Superior temporal gyrus (tissue), 1 donor: ENCODE measurements at regions not wholly inside any gene's neighbourhood (a gene's known extent, or its start where the extent isn't known, plus 50 kb on each side); places are given as distances from the start of the nearest gene placed in this dataset.
A peak's percentile ranks its signal among the peaks of the same experiment; 100 is the strongest.
"Not testable (repeated sequence)": the region's sequence is repeated elsewhere in the genome, so short reads cannot be mapped to it uniquely, and the experiment has no call there.

Experiments
- DNase-seq: peaks from one replicate; pipeline ENCODE4 v3.0.0-alpha.2; 2016; ENCODE audit errors: extremely low spot score

DNA sequence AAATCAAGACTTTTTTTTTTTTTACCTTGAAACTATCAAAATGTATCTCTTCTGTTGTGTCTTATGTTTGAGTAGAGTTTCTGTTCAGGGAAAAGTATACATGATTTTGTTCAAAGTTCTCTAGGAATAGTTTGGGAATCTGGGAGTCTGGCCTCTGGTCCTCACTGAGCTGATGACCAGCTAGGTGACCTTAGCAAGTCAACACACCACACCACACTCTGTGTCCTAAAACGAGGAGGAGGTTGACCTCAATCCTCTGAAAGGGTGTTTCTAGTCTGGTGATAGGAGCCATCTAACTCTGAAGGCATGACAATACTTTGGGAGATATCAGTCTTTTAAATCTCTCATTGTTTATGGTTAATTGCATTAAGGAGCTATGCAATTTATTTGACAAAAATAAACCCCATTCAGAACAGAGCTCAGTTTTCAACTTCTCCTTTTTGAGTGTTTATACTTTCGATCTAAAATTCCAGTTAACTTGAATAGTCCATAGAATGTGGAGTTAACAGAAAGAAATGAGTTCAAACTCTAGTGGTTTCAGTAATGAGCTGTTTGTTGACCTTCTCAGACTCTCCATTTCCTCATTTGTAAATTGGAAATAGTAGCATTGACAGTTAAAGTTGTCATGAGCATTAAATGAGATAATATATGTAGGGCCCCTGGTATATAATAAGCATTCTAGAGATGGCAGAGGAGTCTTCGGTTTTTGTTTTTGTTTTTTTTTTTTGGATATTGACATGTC, 112.2 kb upstream of the LRRN1 start:
- no peak for DNase-seq

- no peak for DNase-seq
Measured at GRCh38 chr3:3685721-3686120, 113.5 kb upstream of the LRRN1 start.

DNA sequence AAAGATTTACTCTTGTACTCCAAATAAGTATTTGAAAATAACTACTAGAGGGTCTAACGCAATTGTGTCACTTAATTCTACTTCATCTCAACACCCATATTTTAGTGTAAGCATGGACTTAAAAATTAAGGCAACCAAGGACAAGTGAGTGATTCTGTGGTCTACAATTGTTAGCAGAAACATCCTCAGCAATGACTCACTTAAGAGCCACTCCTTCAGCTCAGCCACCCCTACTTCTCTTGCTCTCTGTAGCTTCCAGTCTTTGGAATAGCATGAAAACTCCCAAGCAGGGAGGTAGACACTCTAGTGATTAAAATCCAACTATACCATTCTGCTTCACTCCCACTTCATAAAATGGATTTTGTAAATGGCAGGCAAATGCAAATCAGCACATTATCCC, 116.0 kb upstream of the LRRN1 start:
- DNase-seq: no peak

- no peak for DNase-seq
Measured at GRCh38 chr3:3675801-3676200, 123.4 kb upstream of the LRRN1 start.

- DNase-seq: no peak
Measured at GRCh38 chr3:3675186-3675585, 124.0 kb upstream of the LRRN1 start.

- no peak for DNase-seq
Measured at GRCh38 chr3:3666664-3667063, 132.6 kb upstream of the LRRN1 start.

- DNase-seq: no peak
Measured at GRCh38 chr3:3665961-3666640, 133.1 kb upstream of the LRRN1 start.

DNA sequence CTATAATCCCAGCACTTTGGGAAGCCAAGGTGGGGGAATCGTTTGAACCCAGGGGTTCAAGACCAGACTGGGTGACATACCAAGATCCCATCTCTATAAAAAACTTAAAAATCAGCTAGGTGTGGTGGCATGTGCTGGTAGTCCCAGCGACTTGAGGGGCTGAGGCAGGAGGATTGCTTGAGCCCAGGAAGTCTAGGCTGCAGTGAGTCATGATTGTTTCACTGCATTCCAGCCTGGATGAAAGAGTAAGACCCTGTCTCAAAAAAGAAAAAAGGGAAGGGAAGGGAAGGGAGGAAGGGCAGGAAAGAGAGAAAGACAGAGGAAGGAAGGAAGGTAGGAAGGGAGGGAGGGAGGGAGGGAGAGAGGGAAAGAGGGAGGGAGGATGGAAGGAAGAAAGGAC, 133.7 kb upstream of the LRRN1 start:
- no peak for DNase-seq

DNA sequence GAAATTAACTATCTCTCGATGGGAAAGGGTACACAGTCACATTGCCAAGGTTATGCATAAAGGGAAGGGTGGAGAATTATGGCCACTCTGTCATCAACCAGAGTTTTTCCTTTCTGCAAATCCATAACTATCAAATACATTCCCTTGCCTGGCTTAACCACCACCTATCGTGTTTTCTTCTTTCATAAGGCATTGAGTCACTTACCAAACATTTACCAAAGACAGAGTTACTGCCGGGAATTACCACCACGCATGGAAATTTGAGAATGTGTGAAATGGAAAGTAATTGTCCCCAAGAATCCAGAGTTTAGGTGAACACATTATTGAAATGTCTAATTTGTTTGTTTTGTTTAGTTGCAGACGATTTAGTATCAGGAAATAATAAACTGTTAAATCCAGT, 134.3 kb upstream of the LRRN1 start:
- no peak for DNase-seq

DNA sequence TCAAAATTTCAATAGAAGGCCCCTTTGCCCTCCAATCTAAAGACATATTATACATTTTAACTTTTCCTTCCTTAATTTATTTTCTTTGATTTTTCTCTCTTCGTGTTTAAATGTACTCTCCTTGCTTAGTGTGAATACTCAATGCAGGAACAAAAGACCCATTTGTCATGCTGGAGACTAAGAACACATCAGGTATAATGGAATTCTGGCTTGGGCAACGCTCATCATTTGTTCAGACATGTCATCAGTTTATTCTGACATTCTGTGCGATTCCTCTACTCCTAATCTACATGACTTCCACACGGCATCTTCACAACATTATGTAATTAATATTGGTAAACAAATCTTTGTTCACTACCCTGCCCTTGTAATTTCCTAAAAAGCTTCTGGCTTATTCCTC, 136.6 kb upstream of the LRRN1 start:
- no peak for DNase-seq

DNA sequence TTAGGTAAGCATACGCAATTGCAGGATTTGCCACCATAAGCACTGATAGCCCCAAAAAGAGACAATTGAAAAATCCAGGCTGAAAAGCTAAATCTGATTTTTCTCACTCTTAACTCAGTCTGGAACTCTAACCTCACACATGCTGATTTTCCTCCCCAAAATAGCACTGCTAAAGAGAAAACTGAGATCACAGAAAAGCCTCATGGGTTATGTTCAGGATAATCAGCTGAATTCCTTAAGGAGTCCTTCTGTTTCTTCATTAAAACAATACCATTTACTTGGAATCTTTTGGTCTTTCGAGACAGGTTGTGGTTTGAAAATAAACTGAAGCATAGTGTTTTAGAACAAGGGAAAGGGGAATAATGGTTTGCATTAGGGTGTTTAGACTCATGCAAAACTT, 144.3 kb upstream of the LRRN1 start:
- no peak for DNase-seq

- no peak for DNase-seq
Measured at GRCh38 chr3:3648988-3649679, 150.1 kb upstream of the LRRN1 start.

GRCh38 chr3:3646934-3647333, 152.3 kb upstream of the LRRN1 start:
- no peak for DNase-seq

- not testable (repeated sequence) for DNase-seq
Measured at GRCh38 chr3:3646103-3646844, 153.0 kb upstream of the LRRN1 start.

DNA sequence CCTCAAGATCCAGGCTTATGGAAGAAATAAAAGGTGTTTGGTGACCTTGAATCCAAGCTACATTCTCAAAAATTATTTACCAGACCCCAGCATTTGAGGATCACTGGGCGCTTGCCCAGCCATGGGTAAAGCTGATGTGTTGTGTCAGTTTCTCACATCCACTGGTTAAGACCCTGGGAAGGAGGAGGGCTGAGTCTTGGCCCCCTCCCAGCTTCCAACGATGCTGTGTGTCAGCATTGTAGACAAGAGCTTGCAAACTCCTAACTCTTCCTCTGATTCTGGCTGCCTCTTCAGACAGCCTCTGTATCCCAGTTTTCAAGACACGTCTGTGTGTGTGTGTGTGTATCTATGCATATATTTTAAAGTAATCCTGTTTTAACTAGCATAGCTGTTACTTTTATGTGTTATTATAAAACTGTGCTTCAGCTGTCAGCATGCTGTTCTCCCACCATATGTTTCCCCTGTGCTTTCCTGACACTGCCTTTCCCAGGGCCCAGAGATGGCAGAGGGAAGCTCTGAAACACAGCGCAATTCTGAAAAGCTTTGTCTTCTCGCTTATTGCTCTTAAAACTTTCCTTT, 157.3 kb upstream of the LRRN1 start:
- peak; percentile 28 for DNase-seq

- no peak for DNase-seq
Measured at GRCh38 chr3:3639078-3639477, 160.2 kb upstream of the LRRN1 start.

- DNase-seq: no peak
Measured at GRCh38 chr3:3636815-3637214, 162.4 kb upstream of the LRRN1 start.

- DNase-seq: no peak
Measured at GRCh38 chr3:3635109-3635508, 164.1 kb upstream of the LRRN1 start.

DNA sequence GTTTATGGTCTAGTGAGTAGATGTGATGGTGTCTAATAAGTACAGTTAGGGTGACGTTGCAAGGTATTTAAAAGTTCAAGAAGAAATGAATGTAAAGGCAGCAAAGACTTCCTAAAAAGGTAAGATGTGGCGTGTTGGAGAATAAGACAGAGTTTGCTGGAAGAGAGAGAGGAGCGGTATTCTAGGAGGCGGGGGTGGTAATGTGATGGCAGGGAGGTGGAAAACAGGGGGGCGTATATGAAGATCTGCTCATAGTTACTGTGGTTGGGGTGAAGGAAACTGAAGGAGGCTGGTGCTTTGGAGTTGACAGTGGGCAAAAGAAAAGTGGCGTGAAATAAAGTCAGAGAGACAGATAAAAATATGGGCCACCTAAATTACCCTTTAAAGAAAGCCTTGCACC, 164.9 kb upstream of the LRRN1 start:
- DNase-seq: no peak

DNA sequence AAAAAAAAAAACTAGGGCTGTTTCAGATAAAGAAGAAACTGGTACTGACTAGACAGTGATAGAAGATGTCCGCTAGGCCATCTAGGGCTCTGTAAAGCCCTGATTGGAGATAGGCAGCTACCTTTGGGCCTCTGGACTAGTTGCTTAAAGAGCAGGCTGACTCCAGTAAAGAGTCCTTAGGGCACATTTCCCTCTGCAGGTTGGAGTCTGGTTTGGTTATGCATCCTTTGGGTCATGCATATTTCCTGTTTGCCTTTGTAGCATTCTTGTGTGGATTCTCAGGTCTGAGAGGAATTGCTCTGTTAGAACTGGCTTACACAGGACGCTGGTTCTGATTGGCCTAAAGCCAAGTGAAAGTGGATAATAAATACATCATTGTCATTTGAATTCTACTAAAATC, 165.5 kb upstream of the LRRN1 start:
- no peak for DNase-seq

DNA sequence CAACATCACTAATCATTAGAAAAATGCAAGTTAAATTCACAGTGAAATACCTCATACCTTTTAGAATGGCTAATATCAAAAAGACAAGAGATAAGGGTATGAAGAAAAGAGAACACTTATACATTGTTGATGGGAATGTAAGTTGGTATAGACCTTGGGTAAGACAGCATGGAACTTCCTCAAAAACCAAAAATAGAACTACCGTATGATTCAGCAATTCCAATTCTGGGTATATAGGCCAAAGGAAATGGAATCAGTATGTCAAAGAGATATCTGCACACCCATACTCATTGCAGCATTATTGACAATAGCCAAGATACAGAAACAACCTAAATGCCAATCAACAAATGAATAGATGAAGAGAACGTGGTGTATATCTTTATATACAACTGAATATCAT, 166.8 kb upstream of the LRRN1 start:
- DNase-seq: no peak

GRCh38 chr3:3631114-3631513, 168.1 kb upstream of the LRRN1 start:
- DNase-seq: no peak
